HG03108 (cell line): ENCODE measurements at regions not wholly inside any gene's neighbourhood (a gene's known extent, or its start where the extent isn't known, plus 50 kb on each side); places are given as distances from the start of the nearest gene placed in this dataset.
"Not testable (repeated sequence)": the region's sequence is repeated elsewhere in the genome, so short reads cannot be mapped to it uniquely, and the experiment has no call there.

Experiments
- ATAC-seq: cut with Tn5 transposase; IDR thresholded peaks from one replicate; pipeline ENCODE4 v1.9.1; 2021; ENCODE audit warnings: moderate library complexity; ENCODE audit not compliant: unreplicated experiment

GRCh38 chr6:140039364-140039763 is 664.9 kb upstream of the CITED2 start:
- ATAC-seq: no peak

GRCh38 chr6:140036196-140036595 is 661.7 kb upstream of the CITED2 start:
- no peak for ATAC-seq

DNA sequence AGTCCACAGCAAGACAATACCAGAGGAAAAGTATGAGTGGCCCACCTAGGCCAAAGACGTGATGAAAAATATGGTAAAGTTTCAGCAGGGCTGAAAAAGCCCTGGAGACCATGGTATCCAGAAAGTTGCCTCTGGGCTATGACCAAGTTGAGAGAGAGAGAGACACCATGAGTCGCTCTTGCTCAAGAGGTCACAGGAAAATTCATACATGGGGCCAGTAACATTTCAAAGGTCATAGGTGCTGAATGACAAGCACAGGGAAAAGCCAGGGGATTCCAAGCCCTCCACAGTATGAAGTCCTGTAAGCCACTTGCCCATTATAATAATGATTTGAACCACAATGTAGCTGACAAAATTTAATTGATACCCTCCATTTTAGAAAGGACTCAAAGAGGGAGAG is 657.7 kb upstream of the CITED2 start:
- ATAC-seq: no peak

DNA sequence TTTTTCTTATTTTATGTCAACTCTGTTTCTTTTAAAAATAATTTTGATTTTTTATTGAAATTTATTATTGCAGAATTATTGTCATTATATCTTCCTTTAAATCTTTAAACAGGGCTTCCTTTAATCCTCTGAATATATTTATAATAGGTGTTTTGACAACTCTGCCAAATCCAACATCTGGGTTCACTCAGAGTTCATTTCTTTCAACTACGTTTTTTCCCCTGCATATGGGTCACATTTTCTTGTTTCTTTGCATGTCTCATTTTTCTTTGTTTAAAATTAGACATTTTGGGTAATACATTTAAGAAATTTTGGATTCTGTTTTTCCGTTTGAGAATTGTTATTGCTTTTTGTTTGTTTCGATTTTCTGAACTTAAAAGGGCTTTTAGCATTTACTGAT is 655.1 kb upstream of the CITED2 start:
- no peak for ATAC-seq

DNA sequence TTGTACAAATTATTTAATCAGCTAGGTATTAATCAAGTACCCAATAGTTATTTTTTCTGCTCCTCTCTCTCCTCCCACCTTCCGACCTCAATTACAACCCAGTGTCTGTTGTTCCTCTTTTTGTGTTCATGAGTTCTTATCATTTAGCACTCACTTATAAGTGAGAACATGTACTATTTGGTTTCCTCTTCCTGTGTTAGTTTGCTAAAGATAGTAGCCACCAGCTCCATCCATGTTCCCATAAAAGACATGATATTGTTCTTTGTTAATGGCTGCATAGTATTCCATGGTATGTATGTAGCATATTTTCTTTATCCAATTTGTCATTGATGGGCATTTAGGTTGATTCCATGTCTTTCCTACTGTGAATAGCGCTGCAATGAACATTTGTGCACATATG is 652.8 kb upstream of the CITED2 start:
- no peak for ATAC-seq

DNA sequence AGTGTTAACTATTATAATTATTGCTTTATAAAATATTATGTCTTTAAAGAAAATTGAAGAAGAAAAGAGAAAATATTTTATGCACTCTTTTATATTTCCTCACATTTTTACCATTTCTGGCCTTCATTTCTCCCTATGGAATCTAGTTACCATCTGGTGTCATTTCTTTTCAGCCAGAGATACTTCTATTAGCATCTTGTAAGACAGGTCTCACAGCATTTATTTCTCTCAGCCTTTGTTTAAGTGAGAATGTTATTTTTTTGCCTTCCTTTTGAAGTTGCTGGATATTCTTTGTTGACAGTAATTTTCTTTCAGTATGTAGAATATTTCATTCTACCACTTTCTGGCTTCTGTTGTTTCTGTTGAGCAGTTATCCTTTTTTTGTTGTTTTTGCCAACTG is 652.1 kb upstream of the CITED2 start:
- no peak for ATAC-seq

DNA sequence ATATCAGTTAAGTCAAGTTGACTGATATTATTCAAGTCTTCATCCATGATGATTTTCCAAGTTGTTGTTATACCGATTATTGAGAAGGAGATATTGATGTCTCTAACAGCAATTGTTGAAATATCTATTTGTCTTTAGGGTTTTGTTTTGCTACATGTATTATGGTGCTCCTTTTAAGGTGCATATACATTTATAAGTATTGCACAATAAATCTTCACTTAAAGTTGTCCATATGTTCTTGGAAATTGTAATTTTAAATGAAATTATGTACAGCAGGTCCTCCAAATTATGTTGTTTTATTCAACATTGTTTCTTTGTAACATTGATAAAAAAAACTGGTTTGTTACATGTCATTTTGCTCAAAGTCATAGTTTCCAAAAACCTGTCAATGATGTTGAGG is 650.7 kb upstream of the CITED2 start:
- ATAC-seq: no peak

DNA sequence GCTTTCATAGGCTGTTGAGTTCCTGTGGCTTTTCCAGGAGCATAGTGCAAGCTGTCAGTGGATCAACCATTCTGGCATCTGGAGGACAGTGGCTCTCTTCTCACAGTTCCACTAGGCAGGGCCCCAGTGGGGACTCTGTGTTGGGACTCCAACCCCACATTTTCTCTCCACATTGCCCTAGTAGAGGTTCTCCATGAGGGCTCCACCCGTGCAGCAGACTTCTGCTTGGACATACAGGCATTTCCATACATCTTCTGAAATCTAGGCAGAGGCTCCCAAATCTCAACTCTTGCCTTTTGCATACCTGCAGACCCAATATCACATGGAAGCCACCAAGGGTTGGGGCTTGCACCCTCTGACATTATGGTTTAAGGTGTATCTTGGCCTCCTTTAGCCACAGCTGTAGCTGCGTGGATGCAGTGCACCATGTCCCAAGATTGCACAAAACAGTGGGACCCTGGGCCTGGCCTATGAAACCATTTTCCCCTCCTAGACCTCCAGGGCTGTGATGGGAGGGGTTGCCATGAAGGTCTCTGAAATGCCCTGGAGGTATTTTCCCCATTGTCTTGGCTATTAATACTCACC is 645.9 kb upstream of the CITED2 start:
- no peak for ATAC-seq

DNA sequence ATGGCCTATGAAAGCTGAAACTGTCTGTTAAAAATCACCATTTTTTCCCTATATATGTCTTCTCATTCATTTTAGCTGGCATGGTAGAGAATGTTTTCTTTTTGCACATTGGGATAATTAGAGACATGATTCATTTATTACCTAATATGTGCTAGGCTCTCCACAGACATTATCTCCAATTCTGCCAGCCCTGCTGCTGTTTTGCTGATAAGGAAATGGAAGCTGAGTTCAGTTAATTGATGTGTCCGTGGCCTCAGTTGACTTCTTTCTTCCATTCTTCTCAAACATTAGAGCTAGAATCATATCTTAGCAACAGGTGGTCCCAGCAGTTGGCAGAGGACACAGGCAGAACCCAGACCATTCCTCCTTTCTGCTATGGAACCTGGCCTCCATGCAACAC is 644.1 kb upstream of the CITED2 start:
- no peak for ATAC-seq

- no peak for ATAC-seq
Measured at GRCh38 chr6:140017470-140017869, 643.0 kb upstream of the CITED2 start.

GRCh38 chr6:140012150-140012549 is 637.7 kb upstream of the CITED2 start:
- no peak for ATAC-seq

- no peak for ATAC-seq
Measured at GRCh38 chr6:140011537-140011936, 637.1 kb upstream of the CITED2 start.

- ATAC-seq: no peak
Measured at GRCh38 chr6:140009286-140009685, 634.8 kb upstream of the CITED2 start.

DNA sequence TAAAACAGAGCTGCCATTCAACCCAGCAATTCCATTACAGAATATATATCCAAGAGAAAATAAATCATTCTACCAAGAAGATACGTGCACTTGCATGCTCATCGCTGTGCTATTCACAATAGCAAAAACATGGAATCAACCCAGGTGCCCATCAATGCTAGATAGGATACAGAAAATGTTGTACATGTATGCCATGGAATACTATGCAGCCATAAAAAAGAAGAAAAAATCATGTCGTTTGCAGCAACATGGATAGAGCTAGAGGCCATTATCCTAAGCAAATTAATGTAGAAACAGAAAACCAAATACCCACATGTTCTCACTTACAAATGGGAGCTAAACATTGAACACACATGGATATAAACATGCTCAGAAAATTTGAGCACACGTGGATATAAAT is 633.1 kb upstream of the CITED2 start:
- no peak for ATAC-seq

- ATAC-seq: no peak
Measured at GRCh38 chr6:140003217-140003616, 628.8 kb upstream of the CITED2 start.

DNA sequence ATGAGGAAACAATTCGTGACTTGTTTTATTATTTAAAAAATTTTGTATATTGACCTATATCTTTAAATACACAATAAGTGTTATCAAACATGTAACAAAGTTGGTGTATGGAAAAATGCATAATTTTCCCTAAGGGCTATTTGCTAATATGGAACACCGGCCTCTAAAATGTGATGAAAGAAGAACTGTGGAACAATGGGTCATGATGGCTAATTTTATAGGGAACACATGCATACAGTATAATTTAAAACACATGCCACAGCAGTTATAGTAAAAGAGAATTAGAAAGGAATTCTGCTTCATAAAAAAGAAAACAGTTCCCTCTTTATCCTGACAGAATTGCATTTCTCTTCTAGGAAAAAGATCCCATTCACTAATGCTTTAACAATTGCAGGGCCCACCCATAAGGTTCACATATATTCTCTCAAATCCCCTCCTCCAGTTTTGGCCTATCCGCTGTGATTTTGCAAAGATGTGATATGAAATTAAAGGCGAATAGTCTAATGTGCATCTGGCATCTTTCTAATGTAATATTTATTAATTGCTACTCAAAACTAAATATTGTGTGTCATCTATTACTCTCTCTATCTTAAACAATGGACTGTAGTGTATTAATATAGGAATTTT is 628.1 kb upstream of the CITED2 start:
- ATAC-seq: no peak

DNA sequence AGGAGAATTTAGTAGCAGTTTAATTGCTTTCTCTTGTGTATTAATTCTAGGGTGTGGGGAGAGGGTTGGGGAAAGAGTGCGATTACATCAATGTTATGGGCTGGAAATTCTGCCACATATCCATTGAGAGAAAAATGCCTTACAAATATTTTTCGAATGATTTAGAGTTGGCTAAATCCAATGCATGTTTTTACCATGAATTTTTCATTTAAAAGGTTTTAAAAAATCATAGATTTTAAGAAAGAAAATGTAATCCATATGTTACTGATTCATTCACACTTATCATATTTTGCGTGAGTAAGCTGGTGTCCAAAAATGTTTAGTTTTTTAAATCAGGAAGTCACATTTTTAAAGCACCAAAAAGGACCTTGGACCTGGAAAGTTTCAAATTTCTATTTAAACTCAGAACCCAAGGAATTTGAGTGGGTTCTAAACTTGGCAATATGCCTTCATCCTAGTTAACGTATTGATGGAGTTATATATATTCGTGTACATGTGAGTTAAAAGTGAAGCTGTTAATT is 627.4 kb upstream of the CITED2 start:
- no peak for ATAC-seq

- no peak for ATAC-seq
Measured at GRCh38 chr6:140001005-140001404, 626.6 kb upstream of the CITED2 start.

DNA sequence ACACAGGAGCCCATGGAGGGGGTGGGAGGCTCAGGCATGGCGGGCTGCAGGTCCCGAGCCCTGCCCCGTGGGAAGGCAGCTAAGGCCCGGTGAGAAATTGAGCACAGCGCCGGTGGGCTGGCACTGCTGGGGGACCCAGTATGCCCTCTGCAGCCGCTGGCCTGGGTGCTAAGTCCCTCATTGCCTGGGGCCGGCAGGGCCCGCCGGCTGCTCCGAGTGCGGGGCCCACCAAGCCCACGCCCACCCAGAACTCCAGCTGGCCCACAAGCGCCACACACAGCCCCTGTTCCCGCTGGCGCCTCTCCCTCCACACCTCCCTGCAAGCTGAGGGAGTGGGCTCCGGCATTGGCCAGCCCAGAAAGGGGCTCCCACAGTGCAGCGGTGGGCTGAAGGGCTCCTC is 625.2 kb upstream of the CITED2 start:
- ATAC-seq: not testable (repeated sequence)

- not testable (repeated sequence) for ATAC-seq
Measured at GRCh38 chr6:139998478-139998877, 624.0 kb upstream of the CITED2 start.

DNA sequence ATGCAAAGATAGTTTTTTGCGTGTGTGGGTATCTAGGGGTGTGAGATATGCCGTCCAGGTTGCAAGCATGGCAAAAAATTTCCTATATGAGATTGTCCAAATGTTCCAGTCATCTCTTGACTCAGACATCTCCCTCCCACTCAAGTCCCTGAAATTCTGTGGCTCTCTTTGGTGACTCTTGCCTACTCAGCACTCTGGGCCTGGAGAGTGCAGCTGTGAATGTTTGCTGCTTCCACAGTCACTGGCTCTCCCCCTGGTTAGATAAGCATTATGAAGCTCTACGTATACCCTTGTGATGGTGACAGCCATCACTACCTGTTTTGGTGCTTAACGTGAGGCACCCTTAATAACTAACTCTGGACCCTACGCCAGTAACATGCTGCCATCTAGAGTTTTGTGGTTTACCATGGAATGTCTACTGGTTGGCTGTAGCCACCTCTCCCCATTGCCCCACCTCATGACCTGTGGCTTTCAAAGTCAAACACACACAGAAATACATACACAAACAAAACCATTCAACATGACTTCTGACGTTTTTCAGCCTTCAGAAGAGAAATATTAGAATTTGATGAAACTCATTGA is 621.9 kb upstream of the CITED2 start:
- no peak for ATAC-seq

GRCh38 chr6:139994998-139995397 is 620.5 kb upstream of the CITED2 start:
- ATAC-seq: no peak
